SK-N-SH (cell line): ENCODE measurements at regions not wholly inside any gene's neighbourhood (a gene's known extent, or its start where the extent isn't known, plus 50 kb on each side); places are given as distances from the start of the nearest gene placed in this dataset.

Experiments used
- ELF1 ChIP-seq: IDR thresholded peaks from 2 replicates; pipeline ENCODE4 v1.4.0; 2012
- EP300 ChIP-seq, 2 experiments: IDR thresholded peaks; 2 replicates each; pipeline versions ENCODE4 v1.4.0 to v1.6.1; 2012; ENCODE audit warnings: borderline replicate concordance in 1 of 2, low read depth in 1 of 2, low read length in 1 of 2
- EZH2phosphoT487 ChIP-seq: fragments of 200-600 bp; sonication (generic); IDR thresholded peaks from 2 replicates; pipeline ENCODE4 v1.6.1; 2017; ENCODE audit warnings: low read depth, mixed run types, mild to moderate bottlenecking, antibody characterized with exemption, moderate library complexity, borderline replicate concordance
- FOXM1 ChIP-seq: IDR thresholded peaks from 2 replicates; pipeline ENCODE4 v1.4.0; 2012; ENCODE audit warnings: low read depth, mild to moderate bottlenecking
- MXI1 ChIP-seq: IDR thresholded peaks from 2 replicates; pipeline ENCODE4 v1.6.1; 2012; ENCODE audit warnings: mild to moderate bottlenecking, low read depth, low read length, improper control_type of control experiment
- POLR2AphosphoS5 ChIP-seq: IDR thresholded peaks from 2 replicates; pipeline ENCODE4 v1.6.1; 2012; ENCODE audit warnings: low read depth, low read length
- RAD21 ChIP-seq: IDR thresholded peaks from 2 replicates; pipeline ENCODE4 v1.6.1; 2012; ENCODE audit warnings: mild to moderate bottlenecking, low read length
- SMC3 ChIP-seq: IDR thresholded peaks from 2 replicates; pipeline ENCODE4 v1.6.1; 2012; ENCODE audit warnings: low read depth, low read length, improper control_type of control experiment
- TF ChIP-seq, protein P1 (sequence below): fragments of 200-600 bp; sonication (generic); IDR thresholded peaks from 2 replicates; pipeline ENCODE4 v1.6.1; 2017; ENCODE audit warnings: antibody characterized with exemption, mild to moderate bottlenecking, moderate library complexity

DNA sequence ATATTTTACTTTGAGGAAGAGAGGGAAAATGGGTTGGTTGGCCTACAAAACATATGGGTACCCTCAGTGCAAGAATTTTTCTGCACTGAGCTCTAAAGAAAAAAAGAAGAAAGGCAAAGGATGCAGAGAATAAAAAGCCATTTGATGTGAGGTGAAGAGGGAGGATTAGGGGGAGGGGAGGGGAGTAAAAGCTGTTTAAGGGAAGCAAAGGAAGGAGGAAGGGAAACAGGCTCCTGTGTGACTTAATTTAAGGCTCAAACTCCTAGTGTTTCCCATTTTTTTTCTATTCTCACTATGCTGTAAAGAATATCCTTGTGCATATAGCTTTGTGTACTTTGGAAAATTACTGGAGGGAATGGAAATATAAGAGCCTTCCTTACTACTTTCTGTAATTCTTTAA, 78.7 kb downstream of the NKX2-1 start:
- TF ChIP-seq POLR2AphosphoS5: no peak
- TF ChIP-seq, protein P1, sequence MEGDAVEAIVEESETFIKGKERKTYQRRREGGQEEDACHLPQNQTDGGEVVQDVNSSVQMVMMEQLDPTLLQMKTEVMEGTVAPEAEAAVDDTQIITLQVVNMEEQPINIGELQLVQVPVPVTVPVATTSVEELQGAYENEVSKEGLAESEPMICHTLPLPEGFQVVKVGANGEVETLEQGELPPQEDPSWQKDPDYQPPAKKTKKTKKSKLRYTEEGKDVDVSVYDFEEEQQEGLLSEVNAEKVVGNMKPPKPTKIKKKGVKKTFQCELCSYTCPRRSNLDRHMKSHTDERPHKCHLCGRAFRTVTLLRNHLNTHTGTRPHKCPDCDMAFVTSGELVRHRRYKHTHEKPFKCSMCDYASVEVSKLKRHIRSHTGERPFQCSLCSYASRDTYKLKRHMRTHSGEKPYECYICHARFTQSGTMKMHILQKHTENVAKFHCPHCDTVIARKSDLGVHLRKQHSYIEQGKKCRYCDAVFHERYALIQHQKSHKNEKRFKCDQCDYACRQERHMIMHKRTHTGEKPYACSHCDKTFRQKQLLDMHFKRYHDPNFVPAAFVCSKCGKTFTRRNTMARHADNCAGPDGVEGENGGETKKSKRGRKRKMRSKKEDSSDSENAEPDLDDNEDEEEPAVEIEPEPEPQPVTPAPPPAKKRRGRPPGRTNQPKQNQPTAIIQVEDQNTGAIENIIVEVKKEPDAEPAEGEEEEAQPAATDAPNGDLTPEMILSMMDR: no peak
- TF ChIP-seq ELF1: no peak
- no peak for TF ChIP-seq MXI1
- TF ChIP-seq EZH2phosphoT487: no peak
- TF ChIP-seq EP300 (IDR thresholded peaks at IDR 0.05; ENCODE audit: borderline replicate concordance in 1 of 2, low read depth in 1 of 2, low read length in 1 of 2): no peak
- no peak for TF ChIP-seq RAD21
- no peak for TF ChIP-seq FOXM1
- no peak for TF ChIP-seq SMC3
